ENCODE measurements at regions not wholly inside any gene's neighbourhood (a gene's known extent, or its start where the extent isn't known, plus 50 kb on each side); places are given as distances from the start of the nearest gene placed in this dataset.

GRCh38 chr6:85118652-85119235 is 331.1 kb upstream of the NT5E start:
- TF ChIP-seq CTCF (IDR thresholded peaks at IDR 0.05; ENCODE audit: insufficient read depth, low read length, poor library complexity, severe bottlenecking) (no peak), EZH2phosphoT487 (conservative IDR thresholded peaks at IDR 0.05; ENCODE audit: low read length) (no peak)
